RWPE2 (cell line): ENCODE measurements at regions not wholly inside any gene's neighbourhood (a gene's known extent, or its start where the extent isn't known, plus 50 kb on each side); places are given as distances from the start of the nearest gene placed in this dataset.

Experiments used
- ATAC-seq: fragments of 200-7000 bp; cut with Tn5 transposase; 3 replicates; pipeline ENCODE4 v1.9.1; 2021; ENCODE audit warnings: low read depth
- DNase-seq: peaks from one replicate; pipeline ENCODE4 v3.0.0-alpha.2; 2020; ENCODE audit warnings: low spot score
- H3K27ac ChIP-seq: fragments of 450-650 bp; 2 replicates; pipeline ENCODE4 v1.5.1; 2017; ENCODE audit warnings: mild to moderate bottlenecking; ENCODE audit not compliant: poor library complexity, severe bottlenecking
- H3K27me3 ChIP-seq: fragments of 250-450 bp; sonication (Bioruptor Pico); 2 replicates; pipeline ENCODE4 v1.5.1; 2021; ENCODE audit warnings: mild to moderate bottlenecking, moderate library complexity; ENCODE audit not compliant: insufficient read depth, poor library complexity, severe bottlenecking
- H3K36me3 ChIP-seq: fragments of 250-450 bp; sonication (Bioruptor Pico); 2 replicates; pipeline ENCODE4 v1.5.1; 2020; ENCODE audit warnings: low read depth, mild to moderate bottlenecking, moderate library complexity
- H3K4me1 ChIP-seq: fragments of 250-450 bp; sonication (Bioruptor Pico); 2 replicates; pipeline ENCODE4 v1.5.1; 2021; ENCODE audit warnings: mild to moderate bottlenecking, moderate library complexity; ENCODE audit not compliant: insufficient read depth, poor library complexity, severe bottlenecking
- H3K4me3 ChIP-seq: fragments of 250-450 bp; sonication (Bioruptor Pico); 2 replicates; pipeline ENCODE4 v1.5.1; 2021; ENCODE audit warnings: mild to moderate bottlenecking, moderate library complexity; ENCODE audit not compliant: severe bottlenecking
- H3K9me3 ChIP-seq: fragments of 250-450 bp; sonication (Bioruptor Pico); 2 replicates; pipeline ENCODE4 v1.5.1; 2021; ENCODE audit warnings: mild to moderate bottlenecking, moderate library complexity; ENCODE audit not compliant: severe bottlenecking
- CTCF ChIP-seq: fragments of 450-650 bp; IDR thresholded peaks from one replicate; pipeline ENCODE4 v1.5.1; 2017; ENCODE audit warnings: mild to moderate bottlenecking, moderate library complexity; ENCODE audit not compliant: poor library complexity, severe bottlenecking

GRCh38 chr6:26251354-26252076 is 113.5 kb upstream of the BTN3A2 start:
- Histone ChIP-seq H3K27ac (peak overlapping the region; percentile 84), H3K9me3 (no peaks in the 10 kb centered on the region), H3K4me3 (peak overlapping the region; percentile 49), H3K27me3 (no peaks in the 10 kb centered on the region), H3K36me3 (no peaks in the 10 kb centered on the region), H3K4me1 (peaks cover 5% of the 10 kb centered on the region)
- DNase-seq (peak; percentile 77), ATAC-seq (peak; percentile 61)
- no peak for TF ChIP-seq CTCF

- H3K27ac ChIP-seq, result peak overlapping the region; percentile 84
- no peaks in the 10 kb centered on the region for H3K27me3 ChIP-seq
- no peaks in the 10 kb centered on the region for H3K36me3 ChIP-seq
- peaks cover 5% of the 10 kb centered on the region for H3K4me1 ChIP-seq
- peak overlapping the region; percentile 49 for H3K4me3 ChIP-seq
- no peak for DNase-seq
- H3K9me3 ChIP-seq, result no peaks in the 10 kb centered on the region
- TF ChIP-seq CTCF, result no peak
- no peak for ATAC-seq
Observed at GRCh38 chr6:26252077-26252472, 112.9 kb upstream of the BTN3A2 start.

- no peak for DNase-seq
- Histone ChIP-seq H3K27ac (no peak overlapping the region), H3K4me1 (peaks cover 5% of the 10 kb centered on the region), H3K36me3 (no peaks in the 10 kb centered on the region), H3K4me3 (no peak overlapping the region), H3K27me3 (no peaks in the 10 kb centered on the region), H3K9me3 (no peaks in the 10 kb centered on the region)
- ATAC-seq, result no peak
- TF ChIP-seq CTCF, result no peak
Observed at GRCh38 chr6:26254724-26255123, 110.3 kb upstream of the BTN3A2 start.

- Histone ChIP-seq H3K27ac (no peak overlapping the region), H3K9me3 (no peaks in the 10 kb centered on the region), H3K36me3 (no peaks in the 10 kb centered on the region), H3K4me1 (peaks cover 2% of the 10 kb centered on the region), H3K4me3 (no peak overlapping the region), H3K27me3 (no peaks in the 10 kb centered on the region)
- TF ChIP-seq CTCF, result no peak
- ATAC-seq (no peak), DNase-seq (no peak)
Observed at GRCh38 chr6:26257272-26257671, 107.7 kb upstream of the BTN3A2 start.
